Smooth muscle cell (in vitro differentiated cells): ENCODE measurements at regions not wholly inside any gene's neighbourhood (a gene's known extent, or its start where the extent isn't known, plus 50 kb on each side); places are given as distances from the start of the nearest gene placed in this dataset.

ENCODE experiments used
- DNase-seq: peaks from one replicate; lab custom pipeline; 2025; ENCODE audit not compliant: unreplicated experiment; lab: John Stamatoyannopoulos, UW
- H2AFZ ChIP-seq: fragments of 200-600 bp; sonication (generic); 2 replicates; pipeline ENCODE4 v1.6.0; 2016; ENCODE audit warnings: antibody characterized with exemption, low read depth, mild to moderate bottlenecking
- H3F3A ChIP-seq: fragments of 200-600 bp; sonication (generic); 2 replicates; pipeline ENCODE4 v1.6.0; 2017; ENCODE audit warnings: antibody characterized with exemption, low read depth
- H3K27ac ChIP-seq: fragments of 200-600 bp; sonication (generic); 2 replicates; pipeline ENCODE4 v1.5.1; 2016; ENCODE audit warnings: low read depth, mild to moderate bottlenecking
- H3K27me3 ChIP-seq: fragments of 200-600 bp; sonication (generic); 2 replicates; pipeline ENCODE4 v1.6.1; 2016; ENCODE audit warnings: low read depth, mild to moderate bottlenecking
- H3K36me3 ChIP-seq: fragments of 200-600 bp; sonication (generic); 2 replicates; pipeline ENCODE4 v1.5.1; 2016; ENCODE audit warnings: low read depth
- H3K4me1 ChIP-seq: fragments of 200-600 bp; sonication (generic); 2 replicates; pipeline ENCODE4 v1.5.1; 2016; ENCODE audit warnings: low read depth
- H3K4me2 ChIP-seq: fragments of 200-600 bp; sonication (generic); 2 replicates; pipeline ENCODE4 v1.6.0; 2016; ENCODE audit warnings: mild to moderate bottlenecking
- H3K4me3 ChIP-seq: fragments of 200-600 bp; sonication (generic); 2 replicates; pipeline ENCODE4 v1.5.1; 2016; ENCODE audit warnings: mild to moderate bottlenecking
- H3K79me2 ChIP-seq: fragments of 200-600 bp; sonication (generic); 2 replicates; pipeline ENCODE4 v1.6.0; 2016; ENCODE audit warnings: low read depth, mild to moderate bottlenecking
- H3K9ac ChIP-seq: fragments of 200-600 bp; sonication (generic); 2 replicates; pipeline ENCODE4 v1.6.0; 2016; ENCODE audit warnings: low read depth
- H3K9me3 ChIP-seq: fragments of 200-600 bp; sonication (generic); replicated peaks from 2 replicates; pipeline ENCODE4 v1.5.1; 2016; ENCODE audit warnings: low read depth
- H4K20me1 ChIP-seq: fragments of 200-600 bp; sonication (generic); 2 replicates; pipeline ENCODE4 v1.6.0; 2016; ENCODE audit warnings: low read depth
- CTCF ChIP-seq: fragments of 200-600 bp; sonication (generic); IDR thresholded peaks from 2 replicates; pipeline ENCODE4 v1.5.1; 2017; ENCODE audit warnings: borderline replicate concordance, mild to moderate bottlenecking, antibody characterized with exemption; ENCODE audit not compliant: insufficient read depth, poor library complexity, severe bottlenecking
- WGBS: methylation state at CpG from one replicate; pipeline ENCODE4 v1.1.7; 2016; ENCODE audit warnings: low lambda C conversion rate; 5-methylcytosine and 5-hydroxymethylcytosine counted together

GRCh38 chr5:4625206-4625896 is 514.8 kb upstream of the ADAMTS16 start:
- TF ChIP-seq CTCF: no peak
- H4K20me1 ChIP-seq: no peaks in the 10 kb centered on the region
- H3K4me1 ChIP-seq: no peaks in the 10 kb centered on the region
- H3K4me2 ChIP-seq: no peak overlapping the region
- no peaks in the 10 kb centered on the region for H3K9me3 ChIP-seq
- H3K9ac ChIP-seq: no peak overlapping the region
- no peaks in the 10 kb centered on the region for H3F3A ChIP-seq
- no peak for DNase-seq
- no peak overlapping the region for H3K4me3 ChIP-seq
- H2AFZ ChIP-seq: no peak overlapping the region
- H3K36me3 ChIP-seq: no peaks in the 10 kb centered on the region
- H3K79me2 ChIP-seq: no peaks in the 10 kb centered on the region
- H3K27me3 ChIP-seq: no peaks in the 10 kb centered on the region
- WGBS: 85% methylated on average over 5 of the region's 5 CpGs
- H3K27ac ChIP-seq: no peak overlapping the region

- H3K9me3 ChIP-seq: no peaks in the 10 kb centered on the region
- no peak overlapping the region for H3K4me3 ChIP-seq
- no peaks in the 10 kb centered on the region for H3K4me1 ChIP-seq
- no peaks in the 10 kb centered on the region for H3K79me2 ChIP-seq
- H3K4me2 ChIP-seq: no peak overlapping the region
- H3K9ac ChIP-seq: no peak overlapping the region
- no peak for DNase-seq
- no peak for TF ChIP-seq CTCF
- no peaks in the 10 kb centered on the region for H3K36me3 ChIP-seq
- WGBS: 85% methylated on average over 3 of the region's 3 CpGs
- no peaks in the 10 kb centered on the region for H4K20me1 ChIP-seq
- no peak overlapping the region for H2AFZ ChIP-seq
- H3K27ac ChIP-seq: no peak overlapping the region
- no peaks in the 10 kb centered on the region for H3K27me3 ChIP-seq
- H3F3A ChIP-seq: no peaks in the 10 kb centered on the region
Measured at GRCh38 chr5:4627131-4627530, 513.0 kb upstream of the ADAMTS16 start.

GRCh38 chr5:4627929-4628328 is 512.2 kb upstream of the ADAMTS16 start:
- Histone ChIP-seq H3K79me2 (no peaks in the 10 kb centered on the region), H3K4me2 (no peak overlapping the region), H3K4me3 (no peak overlapping the region), H3K9ac (no peak overlapping the region), H3F3A (no peaks in the 10 kb centered on the region), H3K27ac (no peak overlapping the region), H3K27me3 (no peaks in the 10 kb centered on the region), H3K36me3 (no peaks in the 10 kb centered on the region), H4K20me1 (no peaks in the 10 kb centered on the region), H2AFZ (no peak overlapping the region), H3K4me1 (no peaks in the 10 kb centered on the region), H3K9me3 (no peaks in the 10 kb centered on the region)
- WGBS: 89% methylated on average over 9 of the region's 9 CpGs
- no peak for DNase-seq
- TF ChIP-seq CTCF: no peak
